CD4-positive, alpha-beta T cell (primary cell): ENCODE measurements at regions not wholly inside any gene's neighbourhood (a gene's known extent, or its start where the extent isn't known, plus 50 kb on each side); places are given as distances from the start of the nearest gene placed in this dataset.

ENCODE experiments used
- ATAC-seq: fragments of 200-7000 bp; cut with Tn5 transposase; one replicate; pipeline ENCODE4 v1.10.0; 2022; ENCODE audit warnings: mild to moderate bottlenecking; ENCODE audit not compliant: poor library complexity
- CTCF ChIA-PET: fragments of 350-600 bp; sonication (Branson Sonifier 250); formaldehyde crosslinking; loops from one replicate; lab custom pipeline; 2021; ENCODE audit warnings: antibody characterized with exemption, inconsistent platforms; lab: Charles Lee
- POLR2A ChIA-PET: fragments of 350-600 bp; sonication (Branson Sonifier 250); formaldehyde crosslinking; loops from one replicate; lab custom pipeline; 2021; ENCODE audit warnings: antibody characterized with exemption, inconsistent platforms; lab: Charles Lee
- DNase-seq, 14 experiments: peaks; one replicate each; pipeline ENCODE4 v3.0.0-alpha.2; 2013 to 2020; ENCODE audit warnings: mixed read lengths in 2 of 14
- H3K27ac ChIP-seq, 2 donors: one replicate each; pipeline versions ENCODE4 v1.5.1 to v1.7.0; 2013; ENCODE audit warnings: low read length in 2 of 2, low read depth in 1 of 2, mild to moderate bottlenecking in 1 of 2
- H3K27me3 ChIP-seq, 2 experiments: 1 replicate in 1 of 2; 2 replicates in 1 of 2; pipeline versions ENCODE4 v1.6.1 to v1.7.0; 2013; ENCODE audit warnings: low read length in 2 of 2, control low read depth in 1 of 2, mild to moderate bottlenecking in 1 of 2, moderate library complexity in 1 of 2; ENCODE audit not compliant: insufficient read depth in 2 of 2, control insufficient read depth in 1 of 2
- H3K36me3 ChIP-seq: one replicate; pipeline ENCODE4 v1.6.1; 2013; ENCODE audit warnings: low read length, control low read depth; ENCODE audit not compliant: insufficient read depth
- H3K4me1 ChIP-seq: one replicate; pipeline ENCODE4 v1.6.1; 2013; ENCODE audit warnings: low read length, control low read depth; ENCODE audit not compliant: insufficient read depth
- H3K4me3 ChIP-seq: one replicate; pipeline ENCODE4 v1.5.1; 2013; ENCODE audit warnings: mild to moderate bottlenecking, low read length, moderate library complexity
- H3K9me3 ChIP-seq, 2 experiments: 1 replicate in 1 of 2; 2 replicates in 1 of 2; pipeline versions ENCODE4 v1.6.1 to v1.7.0; 2013; ENCODE audit warnings: low read length in 2 of 2, mild to moderate bottlenecking in 2 of 2, control low read depth in 1 of 2, moderate library complexity in 1 of 2; ENCODE audit not compliant: control insufficient read depth in 1 of 2, insufficient read depth in 1 of 2
- H3K27ac Mint-ChIP-seq: one replicate; pipeline ENCODE4 v1.8.0; 2020; ENCODE audit warnings: mixed read lengths
- H3K27me3 Mint-ChIP-seq: one replicate; pipeline ENCODE4 v1.8.0; 2021; ENCODE audit warnings: mixed read lengths
- H3K36me3 Mint-ChIP-seq: one replicate; pipeline ENCODE4 v1.8.0; 2021; ENCODE audit warnings: low read depth, mixed read lengths
- H3K4me1 Mint-ChIP-seq: one replicate; pipeline ENCODE4 v1.8.0; 2021; ENCODE audit warnings: low read depth, mixed read lengths
- H3K4me3 Mint-ChIP-seq: one replicate; pipeline ENCODE4 v1.8.0; 2020; ENCODE audit warnings: mild to moderate bottlenecking, mixed read lengths
- H3K9me3 Mint-ChIP-seq: one replicate; pipeline ENCODE4 v1.8.0; 2020; ENCODE audit warnings: mixed read lengths
- intact Hi-C, 2 experiments: fragments of 100-400 bp; cut with DNase I in 1 of 2; cut with micrococcal nuclease in 1 of 2; formaldehyde crosslinking; loops; one replicate each; pipeline versions ENCODE4 v1.15.1 to v1.9.0; 2023 to 2025; cut with DNase I, micrococcal nuclease
- TF ChIP-seq, protein P1 (sequence below): fragments of 200-600 bp; IDR thresholded peaks from one replicate; pipeline ENCODE4 v1.8.0; 2022; ENCODE audit warnings: antibody characterized with exemption, mild to moderate bottlenecking

DNA sequence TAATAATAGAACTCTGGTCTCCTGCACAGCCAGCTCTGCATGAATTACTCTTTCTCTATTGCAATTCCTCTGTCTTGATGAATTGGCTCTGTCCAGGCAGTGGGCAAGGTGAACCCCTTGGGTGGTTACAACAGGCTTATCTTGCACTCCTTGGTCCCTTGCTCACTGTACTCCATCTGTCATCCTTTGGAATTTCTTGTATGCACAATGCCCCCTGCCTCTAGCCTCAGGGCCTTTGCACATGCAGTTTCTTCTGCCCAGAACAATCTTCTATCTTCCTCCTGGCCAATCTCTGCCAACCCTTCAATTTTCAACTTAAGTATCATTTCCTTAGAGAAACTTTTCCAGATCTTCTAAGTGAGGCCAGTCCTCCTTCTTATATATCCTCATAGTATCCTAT, 114.7 kb upstream of the NLRP1 start:
- no peak overlapping the region for H3K4me3 ChIP-seq
- Mint-ChIP-seq H3K4me3 (no peak overlapping the region), H3K36me3 (no peaks in the 10 kb centered on the region), H3K9me3 (peaks cover 4% of the 10 kb centered on the region), H3K4me1 (no peaks in the 10 kb centered on the region), H3K27ac (no peak overlapping the region), H3K27me3 (peaks cover 43% of the 10 kb centered on the region)
- no peaks in the 10 kb centered on the region for H3K36me3 ChIP-seq
- no peaks in the 10 kb centered on the region for H3K4me1 ChIP-seq
- TF ChIP-seq, protein P1, sequence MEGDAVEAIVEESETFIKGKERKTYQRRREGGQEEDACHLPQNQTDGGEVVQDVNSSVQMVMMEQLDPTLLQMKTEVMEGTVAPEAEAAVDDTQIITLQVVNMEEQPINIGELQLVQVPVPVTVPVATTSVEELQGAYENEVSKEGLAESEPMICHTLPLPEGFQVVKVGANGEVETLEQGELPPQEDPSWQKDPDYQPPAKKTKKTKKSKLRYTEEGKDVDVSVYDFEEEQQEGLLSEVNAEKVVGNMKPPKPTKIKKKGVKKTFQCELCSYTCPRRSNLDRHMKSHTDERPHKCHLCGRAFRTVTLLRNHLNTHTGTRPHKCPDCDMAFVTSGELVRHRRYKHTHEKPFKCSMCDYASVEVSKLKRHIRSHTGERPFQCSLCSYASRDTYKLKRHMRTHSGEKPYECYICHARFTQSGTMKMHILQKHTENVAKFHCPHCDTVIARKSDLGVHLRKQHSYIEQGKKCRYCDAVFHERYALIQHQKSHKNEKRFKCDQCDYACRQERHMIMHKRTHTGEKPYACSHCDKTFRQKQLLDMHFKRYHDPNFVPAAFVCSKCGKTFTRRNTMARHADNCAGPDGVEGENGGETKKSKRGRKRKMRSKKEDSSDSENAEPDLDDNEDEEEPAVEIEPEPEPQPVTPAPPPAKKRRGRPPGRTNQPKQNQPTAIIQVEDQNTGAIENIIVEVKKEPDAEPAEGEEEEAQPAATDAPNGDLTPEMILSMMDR: no peak
- CTCF ChIA-PET: no interaction called here
- peaks cover 0 to 7% of the 10 kb centered on the region in 2 experiments for H3K9me3 ChIP-seq
- intact Hi-C loops: no loop called here
- H3K27ac ChIP-seq: no peak overlapping the region
- H3K27me3 ChIP-seq: peaks cover 17 to 21% of the 10 kb centered on the region in 2 experiments
- DNase-seq (no peak), ATAC-seq (no peak)
- POLR2A ChIA-PET: no interaction called here

DNA sequence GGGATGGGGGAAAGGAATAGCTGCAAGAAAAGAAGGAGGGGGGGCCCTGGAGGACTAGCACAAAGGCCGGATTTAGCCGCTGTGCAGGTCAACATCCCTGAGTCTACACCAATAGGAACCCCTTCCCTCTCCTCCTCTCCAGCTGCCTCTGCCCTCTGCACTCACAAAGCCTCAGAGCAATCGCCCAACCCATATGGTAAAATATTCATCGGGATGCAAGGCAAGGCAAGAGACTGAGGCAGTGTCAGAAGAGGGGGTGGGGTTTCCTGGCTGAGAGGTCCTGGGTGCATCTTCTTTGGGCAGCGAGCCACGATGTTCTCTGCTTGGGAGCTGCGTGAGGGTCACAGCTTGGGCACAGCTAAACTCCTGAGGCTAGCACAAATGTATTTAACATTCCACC, 115.5 kb upstream of the NLRP1 start:
- Mint-ChIP-seq H3K4me1 (no peaks in the 10 kb centered on the region), H3K27me3 (peaks cover 47% of the 10 kb centered on the region), H3K4me3 (no peak overlapping the region), H3K27ac (no peak overlapping the region), H3K36me3 (no peaks in the 10 kb centered on the region), H3K9me3 (peaks cover 4% of the 10 kb centered on the region)
- ATAC-seq (no peak), DNase-seq (no peak)
- H3K27me3 ChIP-seq: peaks cover 17 to 21% of the 10 kb centered on the region in 2 experiments
- CTCF ChIA-PET: no interaction called here
- no peaks in the 10 kb centered on the region for H3K4me1 ChIP-seq
- no peaks in the 10 kb centered on the region for H3K36me3 ChIP-seq
- H3K4me3 ChIP-seq: no peak overlapping the region
- POLR2A ChIA-PET: no interaction called here
- peaks cover 0 to 7% of the 10 kb centered on the region in 2 experiments for H3K9me3 ChIP-seq
- TF ChIP-seq, protein P1: no peak
- intact Hi-C loops: loop anchor here in 1 of 2 experiments (10.0 kb wide), 1 partner anchor 735 kb away; the partner anchor contains the start of gene AIPL1
- no peak overlapping the region for H3K27ac ChIP-seq

DNA sequence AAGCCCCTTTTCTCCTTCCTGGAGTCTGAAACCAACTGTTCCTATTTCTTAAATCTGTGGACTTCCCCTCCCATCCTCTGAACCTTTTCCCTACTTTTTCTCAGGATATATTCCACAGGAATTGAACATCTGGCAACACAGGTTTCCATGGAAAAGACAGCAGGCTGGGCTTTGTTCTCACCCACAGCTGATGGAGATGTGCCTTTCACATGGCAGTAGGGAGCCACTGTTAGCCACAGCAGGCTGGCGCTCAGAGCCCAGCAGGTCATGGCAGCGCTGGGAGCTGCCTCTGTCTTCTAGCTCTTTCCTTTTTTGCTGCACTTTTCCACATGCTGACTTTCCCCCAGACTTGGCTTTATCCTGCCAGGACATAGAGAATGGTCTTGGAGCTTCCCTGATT, 116.4 kb upstream of the NLRP1 start:
- intact Hi-C loops: loop anchor here in 1 of 2 experiments (10.0 kb wide), 1 partner anchor 734 kb away; the partner anchor contains the start of gene AIPL1
- CTCF ChIA-PET: no interaction called here

More for the DNA sequence above, 116.4 kb upstream of the NLRP1 start:
- DNase-seq (no peak), ATAC-seq (no peak)
- Histone ChIP-seq H3K4me1 (no peaks in the 10 kb centered on the region), H3K36me3 (no peaks in the 10 kb centered on the region), H3K27me3 (peaks cover 17 to 21% of the 10 kb centered on the region in 2 experiments), H3K9me3 (peaks cover 0 to 7% of the 10 kb centered on the region in 2 experiments), H3K27ac (no peak overlapping the region), H3K4me3 (no peak overlapping the region)
- TF ChIP-seq, protein P1: no peak
- H3K27me3 Mint-ChIP-seq: peaks cover 47% of the 10 kb centered on the region
- H3K27ac Mint-ChIP-seq: no peak overlapping the region
- no peaks in the 10 kb centered on the region for H3K4me1 Mint-ChIP-seq
- H3K36me3 Mint-ChIP-seq: no peaks in the 10 kb centered on the region
- no peak overlapping the region for H3K4me3 Mint-ChIP-seq
- H3K9me3 Mint-ChIP-seq: peaks cover 4% of the 10 kb centered on the region
- POLR2A ChIA-PET: no interaction called here
